ENCODE measurements at regions not wholly inside any gene's neighbourhood (a gene's known extent, or its start where the extent isn't known, plus 50 kb on each side); places are given as distances from the start of the nearest gene placed in this dataset.
"Not testable (repeated sequence)": the region's sequence is repeated elsewhere in the genome, so short reads cannot be mapped to it uniquely, and the experiment has no call there.

- no peaks in the 10 kb centered on the region for H3K4me1 Mint-ChIP-seq
- H3K27me3 Mint-ChIP-seq: no peaks in the 10 kb centered on the region
- H3K9me3 Mint-ChIP-seq: no peaks in the 10 kb centered on the region
- no peaks in the 10 kb centered on the region for H3K36me3 Mint-ChIP-seq
- no peak overlapping the region for H3K27ac Mint-ChIP-seq
- ATAC-seq: no peak
- no peak overlapping the region for H3K4me3 Mint-ChIP-seq
Measured at GRCh38 chr5:58191443-58191842, 268.4 kb downstream of the PLK2 start.

- ATAC-seq: no peak
- no peaks in the 10 kb centered on the region for H3K4me1 Mint-ChIP-seq
- no peaks in the 10 kb centered on the region for H3K27me3 Mint-ChIP-seq
- no peaks in the 10 kb centered on the region for H3K9me3 Mint-ChIP-seq
- no peak overlapping the region for H3K27ac Mint-ChIP-seq
- H3K4me3 Mint-ChIP-seq: no peak overlapping the region
- H3K36me3 Mint-ChIP-seq: no peaks in the 10 kb centered on the region
Measured at GRCh38 chr5:58188262-58188651, 271.6 kb downstream of the PLK2 start.

- Mint-ChIP-seq H3K4me3 (no peak overlapping the region), H3K9me3 (no peaks in the 10 kb centered on the region), H3K27ac (no peak overlapping the region), H3K36me3 (no peaks in the 10 kb centered on the region), H3K27me3 (no peaks in the 10 kb centered on the region), H3K4me1 (no peaks in the 10 kb centered on the region)
- no peak for ATAC-seq
Measured at GRCh38 chr5:58187432-58188261, 272.2 kb downstream of the PLK2 start.

GRCh38 chr5:58185801-58186200 lies 274.1 kb downstream of the PLK2 start:
- no peaks in the 10 kb centered on the region for H3K36me3 Mint-ChIP-seq

GRCh38 chr5:58185397-58185796 lies 274.5 kb downstream of the PLK2 start:
- no peaks in the 10 kb centered on the region for H3K9me3 Mint-ChIP-seq
- H3K4me3 Mint-ChIP-seq: no peak overlapping the region
- H3K27me3 Mint-ChIP-seq: no peaks in the 10 kb centered on the region
- H3K4me1 Mint-ChIP-seq: no peaks in the 10 kb centered on the region
- no peak for ATAC-seq
- no peaks in the 10 kb centered on the region for H3K36me3 Mint-ChIP-seq
- H3K27ac Mint-ChIP-seq: no peak overlapping the region

More at GRCh38 chr5:58185801-58186200, 274.1 kb downstream of the PLK2 start:
- Mint-ChIP-seq H3K4me3 (no peak overlapping the region), H3K4me1 (no peaks in the 10 kb centered on the region), H3K27ac (no peak overlapping the region), H3K27me3 (no peaks in the 10 kb centered on the region), H3K9me3 (no peaks in the 10 kb centered on the region)
- ATAC-seq: no peak

- Mint-ChIP-seq H3K9me3 (no peaks in the 10 kb centered on the region), H3K27ac (no peak overlapping the region), H3K27me3 (no peaks in the 10 kb centered on the region), H3K4me1 (no peaks in the 10 kb centered on the region), H3K36me3 (no peaks in the 10 kb centered on the region), H3K4me3 (no peak overlapping the region)
- ATAC-seq: no peak
Measured at GRCh38 chr5:58184910-58185309, 275.0 kb downstream of the PLK2 start.

- H3K4me1 Mint-ChIP-seq: no peaks in the 10 kb centered on the region
- H3K27me3 Mint-ChIP-seq: no peaks in the 10 kb centered on the region
- ATAC-seq: no peak
- H3K9me3 Mint-ChIP-seq: no peaks in the 10 kb centered on the region
- no peak overlapping the region for H3K4me3 Mint-ChIP-seq
- H3K36me3 Mint-ChIP-seq: no peaks in the 10 kb centered on the region
- H3K27ac Mint-ChIP-seq: no peak overlapping the region
Measured at GRCh38 chr5:58183786-58184085, 276.1 kb downstream of the PLK2 start.

- no peak for ATAC-seq
- Mint-ChIP-seq H3K4me3 (no peak overlapping the region), H3K4me1 (no peaks in the 10 kb centered on the region), H3K27ac (no peak overlapping the region), H3K27me3 (no peaks in the 10 kb centered on the region), H3K9me3 (no peaks in the 10 kb centered on the region), H3K36me3 (no peaks in the 10 kb centered on the region)
Measured at GRCh38 chr5:58183078-58183785, 276.7 kb downstream of the PLK2 start.

GRCh38 chr5:58182287-58182841 lies 277.5 kb downstream of the PLK2 start:
- no peaks in the 10 kb centered on the region for H3K9me3 Mint-ChIP-seq
- H3K36me3 Mint-ChIP-seq: no peaks in the 10 kb centered on the region
- H3K4me3 Mint-ChIP-seq: no peak overlapping the region
- H3K4me1 Mint-ChIP-seq: no peaks in the 10 kb centered on the region
- no peak for ATAC-seq
- H3K27me3 Mint-ChIP-seq: no peaks in the 10 kb centered on the region
- no peak overlapping the region for H3K27ac Mint-ChIP-seq

GRCh38 chr5:58181578-58182286 lies 278.2 kb downstream of the PLK2 start:
- Mint-ChIP-seq H3K4me3 (no peak overlapping the region), H3K4me1 (no peaks in the 10 kb centered on the region), H3K36me3 (no peaks in the 10 kb centered on the region), H3K27me3 (no peaks in the 10 kb centered on the region), H3K27ac (no peak overlapping the region), H3K9me3 (no peaks in the 10 kb centered on the region)
- no peak for ATAC-seq

- Mint-ChIP-seq H3K36me3 (no peaks in the 10 kb centered on the region), H3K4me3 (no peak overlapping the region), H3K27ac (no peak overlapping the region), H3K27me3 (peaks cover 6% of the 10 kb centered on the region), H3K4me1 (no peaks in the 10 kb centered on the region), H3K9me3 (peaks cover 3% of the 10 kb centered on the region)
- ATAC-seq: no peak
Measured at GRCh38 chr5:58172946-58173345, 286.9 kb downstream of the PLK2 start.

- H3K27ac Mint-ChIP-seq: no peak overlapping the region
- no peaks in the 10 kb centered on the region for H3K4me1 Mint-ChIP-seq
- no peak overlapping the region for H3K4me3 Mint-ChIP-seq
- no peaks in the 10 kb centered on the region for H3K27me3 Mint-ChIP-seq
- H3K36me3 Mint-ChIP-seq: no peaks in the 10 kb centered on the region
- peaks cover 3% of the 10 kb centered on the region for H3K9me3 Mint-ChIP-seq
- peak; percentile 14 for ATAC-seq
Measured at GRCh38 chr5:58165152-58165551, 294.7 kb downstream of the PLK2 start.

- not testable (repeated sequence) for H3K36me3 Mint-ChIP-seq, ATAC-seq, H3K27ac Mint-ChIP-seq, H3K27me3 Mint-ChIP-seq, H3K4me3 Mint-ChIP-seq, H3K4me1 Mint-ChIP-seq, H3K9me3 Mint-ChIP-seq
Measured at GRCh38 chr5:58161889-58162288, 298.0 kb downstream of the PLK2 start.

GRCh38 chr5:58156973-58157701 lies 302.7 kb downstream of the PLK2 start:
- Mint-ChIP-seq H3K9me3 (no peaks in the 10 kb centered on the region), H3K27me3 (no peaks in the 10 kb centered on the region), H3K4me3 (no peak overlapping the region), H3K27ac (no peak overlapping the region), H3K36me3 (no peaks in the 10 kb centered on the region), H3K4me1 (peaks cover 8% of the 10 kb centered on the region)
- no peak for ATAC-seq

- no peaks in the 10 kb centered on the region for H3K27me3 Mint-ChIP-seq
- H3K4me3 Mint-ChIP-seq: no peak overlapping the region
- no peaks in the 10 kb centered on the region for H3K36me3 Mint-ChIP-seq
- H3K9me3 Mint-ChIP-seq: no peaks in the 10 kb centered on the region
- peaks cover 8% of the 10 kb centered on the region for H3K4me1 Mint-ChIP-seq
- H3K27ac Mint-ChIP-seq: no peak overlapping the region
- ATAC-seq: no peak
Measured at GRCh38 chr5:58156361-58156760, 303.5 kb downstream of the PLK2 start.
